Ammon's horn (tissue), 1 donor: ENCODE measurements at regions not wholly inside any gene's neighbourhood (a gene's known extent, or its start where the extent isn't known, plus 50 kb on each side); places are given as distances from the start of the nearest gene placed in this dataset.

Source experiments
- DNase-seq: peaks from one replicate; pipeline ENCODE4 v3.0.0-alpha.2; 2016; ENCODE audit warnings: low spot score

DNA sequence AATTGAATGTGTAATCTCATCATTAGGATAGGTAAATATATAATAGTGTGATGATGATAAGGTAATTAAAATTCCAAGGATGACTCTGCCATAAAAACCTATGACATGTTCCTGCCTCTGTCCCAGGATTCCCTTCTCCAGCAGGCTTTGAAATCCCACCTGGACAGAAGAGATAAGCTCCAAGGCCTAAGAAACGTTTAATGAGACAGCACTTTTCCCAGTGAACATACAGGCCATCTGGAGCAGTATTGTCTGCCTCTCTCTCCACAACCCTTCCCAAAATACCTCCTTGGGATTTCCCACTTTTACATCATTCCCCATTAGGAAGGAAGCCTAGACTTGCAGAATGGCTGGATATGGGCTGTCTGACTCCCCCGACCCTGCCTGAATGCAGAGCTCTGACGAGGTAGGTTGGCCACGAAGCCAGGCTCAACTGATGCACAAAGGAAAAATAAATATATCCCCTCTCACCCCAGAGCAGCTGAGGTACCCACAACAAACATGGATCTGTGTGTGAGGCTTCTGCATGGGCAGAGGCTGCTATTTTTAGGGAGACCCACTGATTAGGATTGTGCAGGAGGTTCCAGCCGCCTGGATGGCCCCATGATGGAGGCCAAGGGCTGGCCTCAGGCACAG lies 71.0 kb downstream of the TMPRSS5 start:
- DNase-seq: no peak

GRCh38 chr11:113632981-113633380 lies 73.1 kb downstream of the TMPRSS5 start:
- no peak for DNase-seq

DNA sequence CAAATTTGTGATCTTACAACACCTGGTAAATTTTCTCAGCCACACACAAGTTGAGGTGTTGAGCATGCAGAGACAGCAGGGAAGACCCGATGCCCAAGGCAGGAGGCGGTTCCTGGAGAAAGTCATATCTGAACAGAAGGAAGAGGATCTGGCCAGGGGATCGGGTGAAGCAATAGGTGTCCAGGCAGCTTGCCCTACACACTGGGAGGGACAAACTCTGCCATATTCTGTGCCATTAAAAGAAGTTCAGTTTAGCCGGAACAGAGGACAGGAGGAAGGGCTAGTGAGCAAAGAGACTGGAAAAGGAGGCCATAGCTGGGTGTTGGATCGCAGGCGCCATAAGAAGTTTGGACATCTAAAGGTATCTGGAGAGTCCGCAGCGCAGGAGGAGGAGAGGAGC lies 76.5 kb downstream of the TMPRSS5 start:
- DNase-seq: no peak

DNA sequence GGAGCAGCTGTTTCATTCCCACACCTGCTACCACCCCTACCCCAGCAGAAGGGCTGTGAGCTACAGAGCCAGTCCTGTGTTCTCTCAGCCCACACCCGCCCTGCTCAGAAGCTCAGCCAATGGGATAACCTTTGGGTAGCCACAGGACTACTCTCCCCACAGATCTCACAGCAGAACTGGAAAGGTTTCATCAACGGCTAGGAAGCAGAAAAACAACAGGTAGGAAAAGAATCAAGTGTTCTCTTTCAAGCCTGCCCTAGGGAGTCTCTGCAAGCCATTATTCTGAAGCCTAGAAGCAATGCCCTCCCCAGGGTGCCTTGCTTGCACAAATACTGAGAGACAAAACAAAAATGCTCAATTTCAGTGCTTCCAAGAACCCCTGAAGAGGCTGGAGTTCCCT lies 77.2 kb downstream of the TMPRSS5 start:
- no peak for DNase-seq

GRCh38 chr11:113627946-113628345 lies 78.2 kb downstream of the TMPRSS5 start:
- no peak for DNase-seq

- no peak for DNase-seq
Observed at GRCh38 chr11:113627297-113627696, 78.8 kb downstream of the TMPRSS5 start.

GRCh38 chr11:113626736-113627135 lies 79.4 kb downstream of the TMPRSS5 start:
- no peak for DNase-seq

DNA sequence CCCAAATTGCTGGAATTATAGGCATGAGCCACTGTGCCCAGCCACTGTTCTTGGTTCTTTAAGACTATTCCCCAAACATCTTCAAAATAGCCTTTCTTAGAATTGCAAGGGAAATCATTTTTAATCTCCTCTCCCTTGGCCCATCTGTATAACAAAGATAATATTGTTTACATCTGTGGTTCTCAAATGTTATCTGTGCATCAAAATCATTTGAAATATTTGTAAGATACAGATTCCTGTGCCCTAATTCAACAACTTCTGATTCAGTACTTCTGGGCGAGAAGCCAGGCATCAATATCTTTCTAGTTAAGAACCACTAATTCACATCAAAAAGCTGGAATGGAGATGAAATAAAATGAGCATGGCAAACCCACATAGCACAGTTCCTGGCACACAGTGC lies 83.0 kb downstream of the TMPRSS5 start:
- no peak for DNase-seq

DNA sequence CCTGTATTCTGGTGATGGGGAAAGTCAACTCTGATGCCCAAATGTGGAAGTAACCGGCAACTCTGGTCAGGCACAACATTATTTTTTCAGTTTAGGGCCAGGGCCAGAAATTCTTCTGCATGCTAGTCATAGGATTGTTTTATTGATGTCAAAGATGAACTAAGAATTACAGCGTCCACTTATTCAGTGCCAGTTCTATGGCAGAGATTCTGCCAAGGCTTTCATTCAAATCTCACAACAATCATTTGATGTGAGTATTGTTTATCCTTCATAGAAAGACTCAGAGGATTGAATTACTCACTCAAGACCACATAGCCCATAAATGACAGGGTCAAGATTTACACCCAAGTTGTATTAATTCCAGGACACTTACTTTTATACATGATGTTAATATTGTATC lies 87.7 kb downstream of the TMPRSS5 start:
- no peak for DNase-seq

GRCh38 chr11:113615773-113616172 lies 90.3 kb downstream of the TMPRSS5 start:
- no peak for DNase-seq

DNA sequence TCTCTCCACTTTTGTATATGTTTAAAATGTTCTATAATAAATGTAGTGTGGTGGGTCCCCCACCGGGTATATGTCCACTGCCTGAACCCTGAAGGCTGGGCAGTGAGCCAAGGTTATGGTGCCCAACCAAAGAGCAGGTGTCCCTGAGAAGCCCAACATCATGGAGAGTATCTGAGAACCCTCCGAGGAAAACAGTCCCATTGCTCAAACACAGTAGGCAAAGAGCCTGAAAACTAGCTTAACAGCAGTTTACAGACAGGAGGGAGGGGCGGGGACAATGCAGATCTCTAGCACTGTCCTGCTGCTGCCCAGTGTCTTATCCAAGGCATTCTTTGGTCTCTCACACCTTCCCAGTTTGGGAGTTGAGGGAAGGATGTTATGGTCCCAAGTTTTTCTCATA lies 91.0 kb downstream of the TMPRSS5 start:
- DNase-seq: no peak

- no peak for DNase-seq
Observed at GRCh38 chr11:113614097-113614496, 92.0 kb downstream of the TMPRSS5 start.

GRCh38 chr11:113613619-113614018 lies 92.5 kb downstream of the TMPRSS5 start:
- peak; percentile 49 for DNase-seq

- DNase-seq: no peak
Observed at GRCh38 chr11:113604186-113604585, 101.9 kb downstream of the TMPRSS5 start.

GRCh38 chr11:113603277-113604059 lies 102.6 kb downstream of the TMPRSS5 start:
- DNase-seq: peak; percentile 84

GRCh38 chr11:113602483-113602882 lies 103.6 kb downstream of the TMPRSS5 start:
- DNase-seq: no peak

DNA sequence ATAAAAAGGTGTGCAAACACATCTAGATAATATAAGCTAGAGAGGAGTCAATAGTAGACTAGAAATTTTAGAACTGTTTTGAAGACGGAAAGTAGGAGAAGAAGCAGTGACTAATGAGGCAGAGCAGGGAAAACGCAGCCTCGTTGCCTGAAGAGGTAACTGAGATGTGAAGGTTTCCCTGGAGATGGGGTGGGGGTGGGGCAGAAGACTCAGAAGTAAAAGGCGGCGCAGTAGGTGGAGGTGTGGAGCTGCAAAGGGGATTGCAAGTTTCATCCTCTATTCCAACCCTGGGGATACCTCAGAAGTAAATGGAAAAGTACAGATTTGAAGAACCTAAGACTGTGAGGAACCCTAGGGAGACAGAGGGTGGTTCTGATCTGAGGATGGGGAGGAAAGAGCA lies 109.5 kb downstream of the TMPRSS5 start:
- DNase-seq: no peak

DNA sequence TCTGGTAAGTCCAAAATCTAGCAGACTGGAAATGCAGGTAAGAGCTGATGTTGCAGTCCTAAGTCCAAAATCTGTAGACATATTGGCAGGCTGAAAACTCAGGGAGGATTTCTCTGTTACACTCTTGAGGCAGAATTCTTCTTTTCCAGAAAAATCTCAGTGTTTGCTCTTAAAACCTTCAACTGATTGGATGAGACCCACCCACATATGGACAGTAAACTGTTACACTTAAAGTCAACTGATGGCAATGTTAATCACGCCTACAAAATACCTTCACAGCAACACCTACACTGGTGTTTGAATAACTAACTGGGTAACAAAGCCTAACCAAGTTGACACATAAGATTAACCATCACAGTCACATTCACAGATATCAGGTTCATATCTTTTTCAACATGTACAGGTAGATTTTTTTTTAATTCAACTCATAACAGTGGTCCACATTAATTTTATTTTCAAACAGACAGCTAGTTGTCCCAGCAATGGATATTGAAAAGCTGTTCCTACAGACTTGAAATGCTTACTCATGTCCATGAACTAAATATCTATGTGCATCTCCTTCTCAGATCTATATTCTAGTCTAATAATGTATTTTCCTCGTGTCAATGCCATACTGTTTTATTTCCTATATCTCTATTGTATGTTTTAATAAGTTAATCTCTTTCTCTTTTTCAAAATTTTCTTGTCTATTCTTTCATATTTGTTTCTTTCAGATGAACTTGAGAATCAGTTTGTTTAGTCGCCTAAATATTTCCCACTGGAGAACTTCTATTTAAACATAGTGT lies 110.1 kb downstream of the TMPRSS5 start:
- no peak for DNase-seq

DNA sequence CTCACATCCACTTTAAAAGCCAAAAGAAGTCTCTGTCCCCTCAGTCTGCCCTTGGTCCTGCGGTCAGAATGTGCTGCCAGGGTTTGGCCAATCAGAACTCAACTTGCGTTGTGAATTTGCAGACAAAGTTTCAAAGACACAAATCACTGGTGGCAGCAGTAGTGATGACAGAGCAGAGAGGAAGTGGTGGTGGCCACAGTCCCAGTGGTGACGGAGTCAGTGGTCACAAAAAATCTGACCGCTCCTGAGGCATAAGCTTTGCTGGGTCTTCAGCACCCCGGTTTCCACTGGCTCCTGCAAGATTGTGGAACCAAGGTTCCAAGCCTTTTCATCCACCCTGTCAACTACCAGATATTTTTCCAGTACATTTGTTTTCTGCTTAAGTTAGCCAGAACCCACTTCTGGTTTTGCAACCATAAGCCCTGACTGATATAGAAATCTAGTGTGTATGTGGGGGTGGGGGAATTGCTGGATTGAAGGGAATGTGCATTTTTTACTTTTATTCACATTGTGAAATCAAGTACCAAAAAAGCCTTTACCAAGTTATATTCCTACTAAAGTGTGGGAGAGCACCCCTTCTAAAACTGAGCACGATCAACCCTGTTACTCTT lies 112.3 kb downstream of the TMPRSS5 start:
- peak; percentile 57 for DNase-seq

- DNase-seq: no peak
Observed at GRCh38 chr11:113591117-113591516, 115.0 kb downstream of the TMPRSS5 start.

GRCh38 chr11:113587308-113587739 lies 112.1 kb upstream of the DRD2 start:
- DNase-seq: no peak

DNA sequence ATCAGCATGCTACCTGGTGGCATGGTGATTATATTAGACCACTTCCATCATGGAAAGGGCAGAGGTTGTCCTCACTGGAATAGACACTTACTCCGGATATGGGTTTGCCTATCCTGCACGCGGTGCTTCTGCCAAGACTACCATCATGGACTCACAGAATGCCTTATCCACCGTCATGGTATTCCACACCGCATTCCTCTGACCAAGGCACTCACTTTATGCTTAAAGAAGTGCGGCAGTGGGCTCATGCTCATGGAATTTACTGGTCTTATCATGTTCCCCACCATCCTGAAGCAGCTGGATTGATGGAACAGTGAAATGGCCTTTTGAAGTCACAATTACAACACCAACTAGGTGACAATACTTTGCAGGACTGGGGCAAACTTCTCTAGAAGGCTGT lies 109.2 kb upstream of the DRD2 start:
- no peak for DNase-seq

DNA sequence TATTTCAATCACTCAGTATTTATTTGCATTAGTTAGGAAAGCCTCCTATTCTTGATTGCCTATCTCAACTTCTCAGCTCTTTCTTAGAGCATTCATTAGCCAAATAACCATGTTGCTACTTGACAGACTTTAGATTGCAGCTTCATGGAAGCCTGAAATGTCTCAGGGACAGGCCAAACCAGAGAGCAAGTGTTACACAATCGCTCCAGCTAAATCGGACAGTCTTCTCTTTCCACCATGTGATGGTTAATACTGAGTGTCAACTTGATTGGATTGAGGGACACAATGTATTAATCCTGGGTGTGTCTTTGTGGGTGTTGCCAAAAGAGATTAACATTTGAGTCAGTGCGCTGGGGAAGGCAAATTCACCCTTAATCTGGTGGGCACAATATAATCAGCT lies 106.5 kb upstream of the DRD2 start:
- no peak for DNase-seq
